SK-N-SH (cell line): ENCODE measurements at regions not wholly inside any gene's neighbourhood (a gene's known extent, or its start where the extent isn't known, plus 50 kb on each side); places are given as distances from the start of the nearest gene placed in this dataset.

Experiments
- CTCF ChIA-PET: fragments of 300-600, 350-600 bp; formaldehyde crosslinking; extraction: SDS; loops from one replicate; lab custom pipeline; 2021; lab: Yijun Ruan, JAX
- POLR2A ChIA-PET: fragments of 350-600 bp; sonication (Branson Sonifier 250); formaldehyde crosslinking; extraction: SDS; loops from one replicate; lab custom pipeline; 2020; ENCODE audit warnings: antibody characterized with exemption, inconsistent platforms; lab: Yijun Ruan, JAX
- DNase-seq: peaks from one replicate; pipeline ENCODE4 v3.0.0; 2012
- H2AFZ ChIP-seq: fragments of 200-600 bp; sonication (generic); 2 replicates; pipeline ENCODE4 v1.8.1; 2016; ENCODE audit warnings: antibody characterized with exemption, mild to moderate bottlenecking, low read depth
- H3F3A ChIP-seq: fragments of 200-600 bp; sonication (generic); replicated peaks from 2 replicates; pipeline ENCODE3; 2016; ENCODE audit warnings: antibody characterized with exemption, mild to moderate bottlenecking; ENCODE audit not compliant: insufficient read depth
- H3K27ac ChIP-seq, 2 experiments: fragments of 200-500 bp in 1 of 2; fragments of 200-600 bp in 1 of 2; sonication (Bioruptor generic) in 1 of 2; sonication (generic), shearing (Covaris generic) in 1 of 2; 2 replicates each; pipeline versions ENCODE4 v1.5.1 to v1.6.1; 2014 to 2016; ENCODE audit warnings: low read depth in 2 of 2, inconsistent platforms in 1 of 2, low read length in 1 of 2, mild to moderate bottlenecking in 1 of 2, mixed read lengths in 1 of 2
- H3K27me3 ChIP-seq: fragments of 200-600 bp; sonication (generic), shearing (Covaris generic); 2 replicates; pipeline ENCODE4 v1.6.1; 2016; ENCODE audit warnings: mixed run types; ENCODE audit not compliant: insufficient read depth
- H3K36me3 ChIP-seq, 2 experiments: fragments of 200-500 bp in 1 of 2; fragments of 200-600 bp in 1 of 2; sonication (Bioruptor generic) in 1 of 2; sonication (generic) in 1 of 2; replicated peaks in 1 of 2; 2 replicates each; pipeline versions ENCODE3 to v1.5.1; 2014 to 2016; ENCODE audit warnings: low read length in 1 of 2, mild to moderate bottlenecking in 1 of 2; ENCODE audit not compliant: insufficient read depth in 2 of 2, control insufficient read depth in 1 of 2
- H3K4me1 ChIP-seq, 2 experiments: fragments of 200-500 bp in 1 of 2; fragments of 200-600 bp in 1 of 2; sonication (Bioruptor generic) in 1 of 2; sonication (generic), shearing (Covaris generic) in 1 of 2; 2 replicates each; pipeline versions ENCODE4 v1.5.1 to v1.6.1; 2014 to 2016; ENCODE audit warnings: low read depth in 1 of 2, low read length in 1 of 2, mixed run types in 1 of 2; ENCODE audit not compliant: insufficient read depth in 2 of 2, control insufficient read depth in 1 of 2
- H3K4me2 ChIP-seq: fragments of 200-600 bp; sonication (generic), shearing (Covaris generic); 2 replicates; pipeline ENCODE4 v1.6.1; 2017; ENCODE audit warnings: mixed run types
- H3K4me3 ChIP-seq, 2 experiments: fragments of 200-500 bp in 1 of 2; fragments of 200-600 bp in 1 of 2; sonication (Bioruptor generic) in 1 of 2; sonication (generic), shearing (Covaris generic) in 1 of 2; 2 replicates each; pipeline versions ENCODE4 v1.5.1 to v1.8.1; 2014 to 2016; ENCODE audit warnings: low read depth in 2 of 2, inconsistent platforms in 1 of 2, low read length in 1 of 2, mild to moderate bottlenecking in 1 of 2, mixed read lengths in 1 of 2, moderate library complexity in 1 of 2
- H3K79me2 ChIP-seq: fragments of 200-600 bp; sonication (generic); 2 replicates; pipeline ENCODE4 v1.8.1; 2017; ENCODE audit warnings: mild to moderate bottlenecking; ENCODE audit not compliant: insufficient read depth
- H3K9ac ChIP-seq: fragments of 200-600 bp; sonication (generic); 2 replicates; pipeline ENCODE4 v1.6.1; 2017; ENCODE audit warnings: mixed run types
- H3K9me2 ChIP-seq: fragments of 200-600 bp; sonication (generic); 2 replicates; pipeline ENCODE4 v1.6.1; 2017; ENCODE audit warnings: mixed run types
- H3K9me3 ChIP-seq: fragments of 200-600 bp; sonication (generic); 2 replicates; pipeline ENCODE4 v1.6.1; 2017; ENCODE audit warnings: mixed run types, mild to moderate bottlenecking, moderate library complexity
- H4K20me1 ChIP-seq: fragments of 200-600 bp; sonication (generic); 2 replicates; pipeline ENCODE4 v1.6.1; 2017; ENCODE audit warnings: mild to moderate bottlenecking, mixed run types; ENCODE audit not compliant: insufficient read depth
- CHD2 ChIP-seq: fragments of 150-350 bp; IDR thresholded peaks from 2 replicates; pipeline ENCODE4 v1.6.1; 2018; ENCODE audit warnings: low read length; ENCODE audit not compliant: partially characterized antibody
- EP300 ChIP-seq, 2 experiments: IDR thresholded peaks; 2 replicates each; pipeline versions ENCODE4 v1.4.0 to v1.6.1; 2012; ENCODE audit warnings: borderline replicate concordance in 1 of 2, low read depth in 1 of 2, low read length in 1 of 2
- NFIC ChIP-seq: IDR thresholded peaks from 2 replicates; pipeline ENCODE4 v1.4.0; 2012; ENCODE audit warnings: borderline replicate concordance
- POLR2AphosphoS5 ChIP-seq: IDR thresholded peaks from 2 replicates; pipeline ENCODE4 v1.6.1; 2012; ENCODE audit warnings: low read depth, low read length
- RAD21 ChIP-seq: IDR thresholded peaks from 2 replicates; pipeline ENCODE4 v1.6.1; 2012; ENCODE audit warnings: mild to moderate bottlenecking, low read length
- RCOR1 ChIP-seq: fragments of 150-350 bp; IDR thresholded peaks from 2 replicates; pipeline ENCODE4 v1.6.1; 2017; ENCODE audit warnings: antibody characterized with exemption, low read length
- RXRA ChIP-seq: IDR thresholded peaks from 2 replicates; pipeline ENCODE4 v1.4.0; 2012; ENCODE audit warnings: low read depth, mild to moderate bottlenecking, borderline replicate concordance
- TCF12 ChIP-seq: IDR thresholded peaks from 2 replicates; pipeline ENCODE4 v1.4.0; 2012
- YY1 ChIP-seq: IDR thresholded peaks from 2 replicates; pipeline ENCODE4 v1.4.0; 2012; ENCODE audit warnings: low read depth, mild to moderate bottlenecking
- WGBS: methylation state at CpG from one replicate; pipeline ENCODE4 v1.1.6; 2017; ENCODE audit warnings: low lambda C conversion rate; 5-methylcytosine and 5-hydroxymethylcytosine counted together
- TF ChIP-seq, protein P1 (sequence below): IDR thresholded peaks from 2 replicates; pipeline ENCODE4 v1.4.0; 2012; ENCODE audit warnings: low read depth
- TF ChIP-seq, protein P2 (sequence below): IDR thresholded peaks from 2 replicates; pipeline ENCODE4 v1.4.0; 2012; ENCODE audit warnings: low read depth, borderline replicate concordance
- TF ChIP-seq, protein P3 (sequence below): IDR thresholded peaks from 2 replicates; pipeline ENCODE4; 2012

DNA sequence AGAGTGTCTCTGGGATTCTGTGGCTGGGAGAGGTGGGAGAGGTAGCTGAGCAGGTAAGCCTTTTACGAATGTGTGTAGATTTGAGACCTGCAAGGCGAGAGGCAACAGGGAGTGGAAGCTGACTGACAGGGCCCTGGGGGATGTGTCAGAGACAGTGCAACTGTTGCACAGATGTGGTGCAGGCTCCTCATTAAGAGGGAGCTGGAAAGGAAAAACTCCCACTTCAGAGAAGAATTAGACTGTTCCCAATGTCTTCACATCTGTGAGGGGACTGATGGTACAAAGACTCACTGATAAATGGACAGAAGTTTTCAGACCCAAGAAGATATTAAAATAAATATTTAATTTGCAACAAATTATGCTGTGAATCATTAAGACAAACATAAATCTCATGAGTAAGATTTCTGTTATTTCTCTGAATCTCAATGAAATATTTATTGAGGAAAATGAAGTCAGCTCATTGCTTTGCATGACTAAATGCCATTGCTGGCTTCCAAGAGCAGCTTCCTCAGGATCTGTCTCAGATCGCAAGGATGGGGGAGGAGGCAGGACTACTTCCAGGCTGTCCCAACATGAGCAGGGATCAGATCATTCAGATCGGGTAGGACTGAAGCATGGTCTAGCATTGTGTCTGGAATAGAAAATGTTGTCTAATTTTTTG, 127.3 kb upstream of the ROPN1 start (continued):
- TF ChIP-seq EP300 (IDR thresholded peaks at IDR 0.05; ENCODE audit: borderline replicate concordance in 1 of 2, low read depth in 1 of 2, low read length in 1 of 2) (peak; percentile 7 to 70; a peak in 2 of 4 replicates), TCF12 (peak; percentile 76), POLR2AphosphoS5 (no peak; the same call in 1 of the 2 replicates), RXRA (no peak), NFIC (peak; percentile 58; the same call in 1 of the 2 replicates), YY1 (no peak)
- TF ChIP-seq, protein P1, sequence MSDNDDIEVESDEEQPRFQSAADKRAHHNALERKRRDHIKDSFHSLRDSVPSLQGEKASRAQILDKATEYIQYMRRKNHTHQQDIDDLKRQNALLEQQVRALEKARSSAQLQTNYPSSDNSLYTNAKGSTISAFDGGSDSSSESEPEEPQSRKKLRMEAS: no peak
- TF ChIP-seq, protein P2, sequence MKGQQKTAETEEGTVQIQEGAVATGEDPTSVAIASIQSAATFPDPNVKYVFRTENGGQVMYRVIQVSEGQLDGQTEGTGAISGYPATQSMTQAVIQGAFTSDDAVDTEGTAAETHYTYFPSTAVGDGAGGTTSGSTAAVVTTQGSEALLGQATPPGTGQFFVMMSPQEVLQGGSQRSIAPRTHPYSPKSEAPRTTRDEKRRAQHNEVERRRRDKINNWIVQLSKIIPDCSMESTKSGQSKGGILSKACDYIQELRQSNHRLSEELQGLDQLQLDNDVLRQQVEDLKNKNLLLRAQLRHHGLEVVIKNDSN: no peak
- TF ChIP-seq, protein P3, sequence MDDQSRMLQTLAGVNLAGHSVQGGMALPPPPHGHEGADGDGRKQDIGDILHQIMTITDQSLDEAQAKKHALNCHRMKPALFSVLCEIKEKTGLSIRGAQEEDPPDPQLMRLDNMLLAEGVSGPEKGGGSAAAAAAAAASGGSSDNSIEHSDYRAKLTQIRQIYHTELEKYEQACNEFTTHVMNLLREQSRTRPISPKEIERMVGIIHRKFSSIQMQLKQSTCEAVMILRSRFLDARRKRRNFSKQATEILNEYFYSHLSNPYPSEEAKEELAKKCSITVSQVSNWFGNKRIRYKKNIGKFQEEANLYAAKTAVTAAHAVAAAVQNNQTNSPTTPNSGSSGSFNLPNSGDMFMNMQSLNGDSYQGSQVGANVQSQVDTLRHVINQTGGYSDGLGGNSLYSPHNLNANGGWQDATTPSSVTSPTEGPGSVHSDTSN: peak; percentile 71

DNA sequence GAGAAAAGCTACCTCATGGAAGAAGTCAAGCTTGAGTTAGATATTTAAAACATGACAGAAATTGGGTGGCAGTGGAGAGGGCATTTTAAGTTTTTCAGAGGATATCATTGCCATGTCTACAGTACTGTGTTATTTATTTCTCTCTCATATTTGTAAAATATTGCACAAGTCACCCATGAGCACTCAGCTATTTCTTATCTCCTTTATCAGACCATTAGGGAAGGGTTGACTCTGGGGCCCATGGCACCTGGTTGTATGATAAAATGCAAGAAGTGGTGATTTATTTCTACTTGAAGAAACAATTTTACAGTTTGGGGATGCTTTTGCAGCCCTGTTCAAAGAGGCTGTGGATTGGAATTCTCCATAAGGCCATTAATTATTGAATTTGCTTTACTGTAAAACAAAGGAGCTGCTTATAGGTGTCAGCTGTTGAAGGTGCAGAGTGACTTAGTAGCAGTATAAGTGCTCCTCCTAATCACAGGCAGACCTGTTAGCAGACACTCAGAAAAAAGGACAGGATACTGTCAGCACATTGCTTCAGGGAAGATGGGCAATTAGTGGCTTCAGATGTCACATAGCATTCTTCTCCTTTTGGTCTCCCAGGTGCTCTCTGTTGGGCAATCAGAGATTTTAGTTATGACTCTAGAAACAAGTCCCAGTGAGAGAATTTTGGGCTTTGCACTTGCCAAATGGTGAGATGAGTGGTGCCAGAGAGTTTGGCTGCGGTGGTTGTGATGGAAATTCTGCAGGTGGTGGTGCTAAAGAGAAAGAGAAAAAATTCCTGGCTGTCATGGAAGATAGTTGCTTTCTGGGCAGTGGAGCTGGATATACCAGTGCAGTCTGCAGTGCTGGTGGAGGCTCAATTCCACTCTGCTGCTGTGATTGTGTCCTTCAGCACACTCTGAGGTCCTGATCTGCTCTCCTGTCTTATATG, 129.7 kb upstream of the ROPN1 start:
- H3K36me3 ChIP-seq: no peaks in the 10 kb centered on the region
- H3K4me2 ChIP-seq: no peak overlapping the region
- H3F3A ChIP-seq: peaks cover 28% of the 10 kb centered on the region
- H3K9me3 ChIP-seq: no peaks in the 10 kb centered on the region
- no peak overlapping the region for H3K9ac ChIP-seq
- H3K27me3 ChIP-seq: no peaks in the 10 kb centered on the region
- 92% methylated on average over 1 of the region's 1 CpG for WGBS
- DNase-seq: no peak
- CTCF ChIA-PET: interaction anchor here (0.8 to 1.3 kb wide), 5 partner anchors 29 to 438 kb away, joined by 3 to 4 read pairs (median 3); no protein-coding TSS in a partner anchor
- peaks cover 15% of the 10 kb centered on the region; the same call in 1 of the 2 replicates for H3K79me2 ChIP-seq
- H2AFZ ChIP-seq: no peak overlapping the region
- POLR2A ChIA-PET: no interaction called here
- H3K4me3 ChIP-seq: no peak overlapping the region
- peaks cover 27 to 52% of the 10 kb centered on the region in 2 experiments for H3K4me1 ChIP-seq
- H3K9me2 ChIP-seq: no peaks in the 10 kb centered on the region
- H3K27ac ChIP-seq: peak overlapping the region in 1 of 2 experiments; percentile 67; a peak in 2 of 4 replicates
- H4K20me1 ChIP-seq: no peaks in the 10 kb centered on the region
- TF ChIP-seq RAD21 (peak; percentile 14; the same call in 1 of the 2 replicates), CHD2 (no peak), RCOR1 (0 out of 2 replicates have a peak, but pooled peaks have one; percentile 12)
